Omental fat pad (tissue), 3 donors: ENCODE measurements at regions not wholly inside any gene's neighbourhood (a gene's known extent, or its start where the extent isn't known, plus 50 kb on each side); places are given as distances from the start of the nearest gene placed in this dataset.
"Not testable (repeated sequence)": the region's sequence is repeated elsewhere in the genome, so short reads cannot be mapped to it uniquely, and the experiment has no call there.

Source experiments
- ATAC-seq: fragments of 150-250 bp; one replicate; pipeline ENCODE4 v1.9.1; 2016; ENCODE audit warnings: mild to moderate bottlenecking, moderate library complexity; ENCODE audit not compliant: low FRiP score
- DNase-seq: peaks from one replicate; pipeline ENCODE4 v3.0.0-alpha.2; 2019; ENCODE audit warnings: low spot score
- CTCF ChIP-seq, 3 donors: fragments of 450-650 bp; IDR thresholded peaks; one replicate each; pipeline ENCODE4 v1.5.1; 2016 to 2017; ENCODE audit warnings: antibody characterized with exemption in 3 of 3, mild to moderate bottlenecking in 3 of 3, moderate library complexity in 2 of 3

- ATAC-seq (no peak), DNase-seq (no peak)
- TF ChIP-seq CTCF (IDR thresholded peaks at IDR 0.05), result no peak
Observed at GRCh38 chr5:17374973-17375742, 122.9 kb upstream of the TAF11L2 start.

DNA sequence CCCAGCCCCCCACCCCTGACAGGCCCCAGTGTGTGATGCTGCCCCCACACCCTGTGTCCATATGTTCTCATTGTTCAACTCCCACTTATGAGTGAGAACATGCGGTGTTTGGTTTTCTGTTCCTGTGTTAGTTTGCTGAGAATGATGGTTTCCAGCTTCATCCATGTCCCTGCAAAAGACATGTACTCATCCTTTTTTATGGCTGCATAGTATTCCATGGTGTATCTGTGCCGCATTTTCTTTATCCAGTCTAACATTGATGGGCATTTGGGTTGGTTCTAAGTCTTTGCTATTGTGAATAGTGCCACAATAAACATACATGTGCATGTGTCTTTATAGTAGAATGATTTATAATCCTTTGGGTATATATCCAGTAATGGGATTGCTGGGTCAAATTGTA lies 122.1 kb upstream of the TAF11L2 start:
- not testable (repeated sequence) for DNase-seq, ATAC-seq

DNA sequence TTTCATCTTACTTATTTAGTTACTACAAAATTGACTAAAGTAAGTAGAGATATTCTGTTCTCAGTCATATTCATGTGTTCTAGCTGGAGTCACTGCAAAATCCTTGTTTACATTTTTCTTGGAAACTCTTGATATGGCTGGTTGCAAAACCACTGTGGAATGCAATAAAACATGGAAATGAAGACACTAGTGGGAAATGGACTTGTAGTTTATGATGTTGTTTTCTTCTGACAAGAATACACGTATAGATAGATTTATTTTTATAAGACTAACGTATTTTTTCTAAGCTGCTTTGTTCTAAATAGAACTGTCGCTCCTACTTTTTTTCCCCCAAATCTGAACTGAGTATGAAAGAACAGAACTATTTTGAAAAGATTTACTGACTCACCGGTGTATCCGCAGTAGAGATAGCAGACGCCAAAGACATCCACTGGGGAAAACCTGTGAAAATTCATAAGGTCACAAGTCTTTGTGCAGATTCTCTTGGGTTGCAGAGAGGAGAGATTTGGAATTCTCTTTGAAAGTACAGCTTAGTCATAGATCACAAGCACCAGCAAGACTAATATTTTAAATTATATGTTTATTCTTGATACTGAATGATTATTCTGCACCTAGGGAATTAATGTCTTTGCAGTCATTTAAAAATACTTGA lies 119.6 kb upstream of the TAF11L2 start:
- no peak for TF ChIP-seq CTCF (IDR thresholded peaks at IDR 0.05)
- no peak for DNase-seq
- peak; percentile 92 for ATAC-seq

GRCh38 chr5:17379100-17379951 lies 118.7 kb upstream of the TAF11L2 start:
- ATAC-seq, result no peak
- no peak for TF ChIP-seq CTCF (IDR thresholded peaks at IDR 0.05)
- DNase-seq, result no peak

GRCh38 chr5:17381932-17382331 lies 116.1 kb upstream of the TAF11L2 start:
- ATAC-seq, result no peak
- TF ChIP-seq CTCF (IDR thresholded peaks at IDR 0.05), result no peak
- DNase-seq, result no peak

GRCh38 chr5:17383526-17383925 lies 114.5 kb upstream of the TAF11L2 start:
- DNase-seq (no peak), ATAC-seq (no peak)

More at GRCh38 chr5:17383526-17383925, 114.5 kb upstream of the TAF11L2 start:
- no peak for TF ChIP-seq CTCF (IDR thresholded peaks at IDR 0.05)
